ENCODE measurements at regions not wholly inside any gene's neighbourhood (a gene's known extent, or its start where the extent isn't known, plus 50 kb on each side); places are given as distances from the start of the nearest gene placed in this dataset.

- FAIRE-seq, result peak; percentile 64
- no peak for TF ChIP-seq CTCF (IDR thresholded peaks at IDR 0.05; ENCODE audit: insufficient read depth, missing control alignments)
- no peak for DNase-seq (ENCODE audit: insufficient read length, low spot score)
These were observed 80.4 kb upstream of the ADAMTS5 start for GRCh38 chr21:27047283-27047657.

DNA sequence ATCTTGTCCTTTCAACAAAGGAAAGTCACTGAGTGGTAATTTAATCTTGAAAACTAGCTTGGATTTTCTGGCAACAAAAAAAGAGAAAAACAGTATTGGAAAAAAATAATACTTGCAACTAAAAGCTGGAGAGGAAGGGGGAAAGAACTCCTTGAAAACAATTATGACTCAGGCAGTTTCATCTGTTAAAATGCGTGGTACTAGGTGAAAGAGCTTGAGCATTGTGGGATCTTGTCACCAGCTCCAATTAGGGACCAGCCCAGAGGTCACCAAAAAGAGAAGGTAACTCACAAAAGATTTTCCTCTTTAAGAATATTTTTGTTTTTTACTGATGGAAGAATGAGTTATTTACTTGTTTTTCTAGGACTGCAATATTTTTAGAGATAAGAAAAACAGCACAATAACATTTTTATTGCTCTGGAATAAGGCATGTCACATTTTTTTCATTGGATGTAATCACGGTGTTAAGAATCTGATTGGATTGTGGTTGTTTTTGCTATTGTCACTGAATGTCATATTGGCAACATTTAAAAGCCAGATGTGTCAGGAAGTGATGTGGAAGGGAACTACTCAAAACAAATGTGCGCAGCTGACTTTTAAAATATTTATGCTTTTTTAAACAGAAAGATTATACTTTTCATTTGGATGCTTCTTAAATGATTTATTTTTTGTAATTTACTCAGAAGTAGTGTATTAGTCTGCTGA lies 78.5 kb upstream of the ADAMTS5 start:
- no peak for FAIRE-seq
- no peak for TF ChIP-seq CTCF (IDR thresholded peaks at IDR 0.05; ENCODE audit: insufficient read depth, missing control alignments)
- no peak for DNase-seq (ENCODE audit: insufficient read length, low spot score)

DNA sequence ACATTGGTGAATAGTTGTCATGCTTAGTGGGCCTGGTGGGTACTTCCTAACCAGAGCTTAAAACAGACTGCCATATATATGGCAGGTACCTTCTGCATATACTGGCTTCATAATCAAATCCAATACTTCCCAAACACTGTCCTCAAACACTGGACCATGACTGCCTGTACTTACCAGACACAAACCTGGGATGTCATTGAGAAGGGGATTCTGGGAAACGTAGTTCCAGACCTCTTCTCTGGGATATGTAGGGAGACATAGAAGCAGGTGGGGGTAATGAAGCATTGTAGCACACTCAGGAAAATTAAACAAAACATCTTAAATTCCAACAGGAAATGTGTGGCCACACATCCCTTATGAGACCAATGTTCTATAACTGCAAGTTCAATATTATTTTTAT lies 76.5 kb upstream of the ADAMTS5 start:
- no peak for TF ChIP-seq CTCF (IDR thresholded peaks at IDR 0.05; ENCODE audit: insufficient read depth, missing control alignments)
- no peak for FAIRE-seq

DNA sequence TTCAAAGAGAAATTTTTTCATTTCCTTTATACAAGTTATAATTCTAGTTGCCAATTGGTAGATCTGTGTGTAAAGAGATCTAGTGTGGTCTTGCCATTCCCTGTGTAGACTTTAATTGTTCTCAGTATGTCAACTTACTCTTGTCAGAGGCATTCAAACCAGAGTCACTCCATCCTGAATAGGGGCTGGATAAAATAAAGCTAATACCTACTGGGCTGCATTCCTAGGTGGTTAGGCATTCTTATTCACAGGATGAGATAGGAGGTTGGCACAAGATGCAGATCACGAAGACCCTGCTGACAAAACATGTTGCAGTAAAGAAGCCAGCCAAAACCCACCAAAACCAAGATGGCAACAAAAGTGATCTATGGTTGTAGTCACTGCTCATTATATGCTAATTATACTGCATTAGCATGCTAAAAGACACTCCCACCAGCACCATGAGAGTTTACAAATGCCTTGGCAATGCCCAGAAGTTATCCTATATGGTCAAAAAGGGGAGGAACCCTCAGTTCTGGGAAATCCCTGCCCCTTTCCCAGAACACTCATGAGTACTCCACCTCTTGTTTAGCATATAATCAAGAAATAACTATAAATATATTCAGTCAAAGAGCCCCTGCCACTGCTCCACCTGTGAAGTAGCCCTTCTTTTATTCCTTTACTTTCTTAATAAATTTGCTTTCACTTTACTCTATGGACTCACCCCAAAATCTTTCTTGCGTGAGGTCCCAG lies 74.0 kb upstream of the ADAMTS5 start:
- TF ChIP-seq CTCF (IDR thresholded peaks at IDR 0.05; ENCODE audit: insufficient read depth, missing control alignments), result no peak
- DNase-seq (ENCODE audit: insufficient read length, low spot score) (no peak), FAIRE-seq (no peak)

More for the DNA sequence above, 76.5 kb upstream of the ADAMTS5 start:
- DNase-seq (ENCODE audit: insufficient read length, low spot score), result no peak

- no peak for FAIRE-seq
- DNase-seq (ENCODE audit: insufficient read length, low spot score), result no peak
- TF ChIP-seq CTCF (IDR thresholded peaks at IDR 0.05; ENCODE audit: insufficient read depth, missing control alignments), result no peak
These were observed 69.9 kb upstream of the ADAMTS5 start for GRCh38 chr21:27036736-27037301.

- no peak for DNase-seq (ENCODE audit: insufficient read length, low spot score)
- TF ChIP-seq CTCF (IDR thresholded peaks at IDR 0.05; ENCODE audit: insufficient read depth, missing control alignments), result no peak
- FAIRE-seq, result no peak
These were observed 68.9 kb upstream of the ADAMTS5 start for GRCh38 chr21:27035791-27036190.

- DNase-seq (ENCODE audit: insufficient read length, low spot score) (no peak), FAIRE-seq (no peak)
- TF ChIP-seq CTCF (IDR thresholded peaks at IDR 0.05; ENCODE audit: insufficient read depth, missing control alignments), result no peak
These were observed 67.9 kb upstream of the ADAMTS5 start for GRCh38 chr21:27034796-27035195.

All from D721Med (cell line).